ENCODE measurements at regions not wholly inside any gene's neighbourhood (a gene's known extent, or its start where the extent isn't known, plus 50 kb on each side); places are given as distances from the start of the nearest gene placed in this dataset.

DNA sequence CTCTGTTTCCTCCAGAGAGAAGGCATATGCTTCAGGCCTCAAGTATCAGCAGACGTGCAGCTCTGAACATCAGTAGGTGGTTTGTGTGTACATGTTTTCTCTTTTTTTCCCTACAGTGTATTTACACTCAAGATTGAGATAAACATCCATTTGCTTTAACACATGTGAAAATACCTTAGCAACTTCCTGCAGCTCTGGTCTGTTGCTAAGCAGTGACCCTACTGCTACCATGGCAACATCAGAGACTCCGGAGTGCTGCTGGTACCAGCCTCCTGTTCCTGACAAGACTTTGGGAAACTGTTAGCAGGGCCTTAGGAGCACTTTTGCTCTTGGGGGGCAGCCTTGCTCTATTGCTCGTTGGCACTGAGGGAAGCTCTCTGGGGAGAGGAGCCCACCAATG lies 221.2 kb upstream of the PLET1 start:
- TF ChIP-seq, protein P1, sequence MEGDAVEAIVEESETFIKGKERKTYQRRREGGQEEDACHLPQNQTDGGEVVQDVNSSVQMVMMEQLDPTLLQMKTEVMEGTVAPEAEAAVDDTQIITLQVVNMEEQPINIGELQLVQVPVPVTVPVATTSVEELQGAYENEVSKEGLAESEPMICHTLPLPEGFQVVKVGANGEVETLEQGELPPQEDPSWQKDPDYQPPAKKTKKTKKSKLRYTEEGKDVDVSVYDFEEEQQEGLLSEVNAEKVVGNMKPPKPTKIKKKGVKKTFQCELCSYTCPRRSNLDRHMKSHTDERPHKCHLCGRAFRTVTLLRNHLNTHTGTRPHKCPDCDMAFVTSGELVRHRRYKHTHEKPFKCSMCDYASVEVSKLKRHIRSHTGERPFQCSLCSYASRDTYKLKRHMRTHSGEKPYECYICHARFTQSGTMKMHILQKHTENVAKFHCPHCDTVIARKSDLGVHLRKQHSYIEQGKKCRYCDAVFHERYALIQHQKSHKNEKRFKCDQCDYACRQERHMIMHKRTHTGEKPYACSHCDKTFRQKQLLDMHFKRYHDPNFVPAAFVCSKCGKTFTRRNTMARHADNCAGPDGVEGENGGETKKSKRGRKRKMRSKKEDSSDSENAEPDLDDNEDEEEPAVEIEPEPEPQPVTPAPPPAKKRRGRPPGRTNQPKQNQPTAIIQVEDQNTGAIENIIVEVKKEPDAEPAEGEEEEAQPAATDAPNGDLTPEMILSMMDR (IDR thresholded peaks at IDR 0.05; ENCODE audit: control insufficient read depth, insufficient read depth, low read depth, low read length, missing control alignments) = no peak
- no peak for DNase-seq (ENCODE audit: low read depth)
- H3K4me3 ChIP-seq (ENCODE audit: control insufficient read depth, low read depth, low read length) = no peak overlapping the region

DNA sequence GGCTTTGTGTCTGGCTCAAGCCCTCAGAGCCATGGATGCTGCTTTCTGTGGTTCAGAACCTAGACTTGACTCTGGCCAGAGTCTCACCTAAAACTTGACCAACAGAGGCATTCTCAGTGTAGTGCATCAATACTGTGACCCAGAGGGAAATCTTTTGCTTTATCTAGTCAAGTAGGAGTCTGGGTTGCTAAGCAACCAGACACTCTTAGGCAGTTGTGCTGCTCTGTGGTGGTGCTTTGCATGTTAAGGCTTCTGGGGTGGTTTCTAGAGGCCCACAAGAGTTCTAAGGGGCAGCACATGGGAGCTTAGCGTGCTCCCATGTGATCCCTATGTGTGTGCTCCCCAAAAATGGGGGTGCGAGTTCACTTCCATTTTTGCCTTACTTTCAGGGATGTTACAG lies 224.6 kb upstream of the PLET1 start:
- H3K4me3 ChIP-seq (ENCODE audit: control insufficient read depth, low read depth, low read length) = no peak overlapping the region
- DNase-seq (ENCODE audit: low read depth) = no peak
- TF ChIP-seq, protein P1 (IDR thresholded peaks at IDR 0.05; ENCODE audit: control insufficient read depth, insufficient read depth, low read depth, low read length, missing control alignments) = no peak

GRCh38 chr11:112497826-112498225 lies 237.2 kb upstream of the PLET1 start:
- no peak for DNase-seq (ENCODE audit: low read depth)
- H3K4me3 ChIP-seq (ENCODE audit: control insufficient read depth, low read depth, low read length) = no peak overlapping the region
- TF ChIP-seq, protein P1 (IDR thresholded peaks at IDR 0.05; ENCODE audit: control insufficient read depth, insufficient read depth, low read depth, low read length, missing control alignments) = no peak

DNA sequence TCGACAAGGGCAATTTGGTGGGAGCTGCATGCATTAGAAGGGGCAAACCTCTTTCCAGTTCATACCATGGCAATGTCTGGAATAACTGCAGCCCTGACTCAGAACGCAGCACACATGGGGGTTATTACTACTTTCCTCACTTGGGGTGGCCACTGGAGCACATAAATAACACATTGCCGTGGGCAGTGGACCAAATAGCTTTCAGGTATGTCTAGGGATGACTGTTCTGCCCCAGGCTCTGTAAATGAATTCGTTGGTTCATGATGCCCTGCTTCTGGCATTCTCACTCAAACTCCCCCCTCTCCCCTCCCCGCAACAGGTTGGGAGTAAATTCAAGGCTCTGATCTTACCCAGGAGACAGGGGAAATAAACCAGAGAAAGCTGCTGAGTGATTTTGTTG lies 238.0 kb upstream of the PLET1 start:
- no peak overlapping the region for H3K4me3 ChIP-seq (ENCODE audit: control insufficient read depth, low read depth, low read length)
- no peak for DNase-seq (ENCODE audit: low read depth)
- TF ChIP-seq, protein P1 (IDR thresholded peaks at IDR 0.05; ENCODE audit: control insufficient read depth, insufficient read depth, low read depth, low read length, missing control alignments) = no peak

DNA sequence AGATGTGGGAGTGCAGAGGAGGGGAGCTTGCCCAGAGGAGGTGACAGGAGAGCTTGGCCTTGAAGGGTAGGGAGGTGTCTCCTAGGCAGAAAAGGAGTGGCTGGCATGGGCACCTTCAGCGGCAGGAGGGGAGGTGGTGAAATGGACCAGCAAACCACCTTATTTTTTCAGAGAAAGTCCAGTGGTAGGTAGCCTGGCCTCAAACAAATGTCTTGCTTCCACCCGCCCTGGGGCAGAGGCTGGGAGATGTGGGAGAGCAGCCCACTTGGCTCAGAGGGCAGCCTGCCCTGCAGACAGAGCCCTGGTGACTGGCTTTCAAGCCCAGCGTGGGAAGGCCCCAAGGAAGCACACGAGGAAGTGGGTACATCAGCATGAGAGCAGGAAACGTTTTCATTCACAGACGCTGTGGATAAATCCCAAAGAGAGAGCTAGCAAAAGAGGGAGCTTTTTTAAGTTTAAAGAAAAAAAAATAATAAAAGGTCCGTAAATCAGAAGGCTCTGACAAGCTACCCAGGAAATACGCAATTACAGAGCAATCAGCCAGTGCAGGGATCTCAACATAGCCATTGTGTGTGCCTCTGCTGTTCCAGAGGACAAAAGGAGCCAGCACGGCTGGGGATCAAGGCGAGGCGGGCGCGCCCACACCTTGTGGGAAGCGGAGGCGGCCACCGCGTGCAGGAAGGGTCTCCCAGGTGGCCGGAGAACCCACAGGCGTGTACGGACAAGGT lies 238.7 kb upstream of the PLET1 start:
- no peak for DNase-seq (ENCODE audit: low read depth)

GRCh38 chr11:112499881-112500204 lies 239.2 kb upstream of the PLET1 start:
- no peak for DNase-seq (ENCODE audit: low read depth)
- no peak overlapping the region for H3K4me3 ChIP-seq (ENCODE audit: control insufficient read depth, low read depth, low read length)
- TF ChIP-seq, protein P1 (IDR thresholded peaks at IDR 0.05; ENCODE audit: control insufficient read depth, insufficient read depth, low read depth, low read length, missing control alignments) = no peak

More for the DNA sequence above, 238.7 kb upstream of the PLET1 start:
- TF ChIP-seq, protein P1 (IDR thresholded peaks at IDR 0.05; ENCODE audit: control insufficient read depth, insufficient read depth, low read depth, low read length, missing control alignments) = no peak
- no peak overlapping the region for H3K4me3 ChIP-seq (ENCODE audit: control insufficient read depth, low read depth, low read length)
